ENCODE measurements at regions not wholly inside any gene's neighbourhood (a gene's known extent, or its start where the extent isn't known, plus 50 kb on each side); places are given as distances from the start of the nearest gene placed in this dataset.
"Not testable (repeated sequence)": the region's sequence is repeated elsewhere in the genome, so short reads cannot be mapped to it uniquely, and the experiment has no call there.

GRCh38 chr1:102365071-102365470, 368.3 kb upstream of the OLFM3 start:
- no peak for DNase-seq

GRCh38 chr1:102336602-102337001, 339.9 kb upstream of the OLFM3 start:
- DNase-seq = no peak

- DNase-seq = no peak
These were observed 321.5 kb upstream of the OLFM3 start for GRCh38 chr1:102318104-102318806.

- DNase-seq = no peak
These were observed 318.4 kb upstream of the OLFM3 start for GRCh38 chr1:102315096-102315495.

- no peak for DNase-seq
These were observed 299.4 kb upstream of the OLFM3 start for GRCh38 chr1:102296116-102296515.

- DNase-seq = no peak
These were observed 286.2 kb upstream of the OLFM3 start for GRCh38 chr1:102282955-102283354.

- no peak for DNase-seq
These were observed 266.3 kb upstream of the OLFM3 start for GRCh38 chr1:102262994-102263393.

- DNase-seq = no peak
These were observed 256.2 kb upstream of the OLFM3 start for GRCh38 chr1:102252731-102253505.

- DNase-seq = no peak
These were observed 245.0 kb upstream of the OLFM3 start for GRCh38 chr1:102241431-102242338.

- DNase-seq = no peak
These were observed 242.5 kb upstream of the OLFM3 start for GRCh38 chr1:102239247-102239646.

GRCh38 chr1:102234753-102235359, 238.1 kb upstream of the OLFM3 start:
- no peak for DNase-seq

GRCh38 chr1:102219463-102219862, 222.7 kb upstream of the OLFM3 start:
- no peak for DNase-seq

GRCh38 chr1:102210891-102211290, 214.2 kb upstream of the OLFM3 start:
- DNase-seq = not testable (repeated sequence)

- peak; percentile 45 for DNase-seq
These were observed 195.0 kb upstream of the OLFM3 start for GRCh38 chr1:102191723-102192122.

- DNase-seq = no peak
These were observed 193.7 kb upstream of the OLFM3 start for GRCh38 chr1:102190429-102190828.

- no peak for DNase-seq
These were observed 189.8 kb upstream of the OLFM3 start for GRCh38 chr1:102186536-102186935.

- DNase-seq = no peak
These were observed 188.5 kb upstream of the OLFM3 start for GRCh38 chr1:102185260-102185659.

- no peak for DNase-seq
These were observed 187.8 kb upstream of the OLFM3 start for GRCh38 chr1:102184477-102184876.

GRCh38 chr1:102183711-102184110, 187.0 kb upstream of the OLFM3 start:
- DNase-seq = no peak

GRCh38 chr1:102182603-102183260, 186.0 kb upstream of the OLFM3 start:
- no peak for DNase-seq

- DNase-seq = no peak
These were observed 184.6 kb upstream of the OLFM3 start for GRCh38 chr1:102181341-102181740.

- DNase-seq = no peak
These were observed 181.8 kb upstream of the OLFM3 start for GRCh38 chr1:102178480-102178879.

Measured in hematopoietic multipotent progenitor cell treated with erythropoietin and hydrocortisone succinate and interleukin-3 and kit ligand, for 8 days (in vitro differentiated cells).